ENCODE measurements at regions not wholly inside any gene's neighbourhood (a gene's known extent, or its start where the extent isn't known, plus 50 kb on each side); places are given as distances from the start of the nearest gene placed in this dataset.

DNA sequence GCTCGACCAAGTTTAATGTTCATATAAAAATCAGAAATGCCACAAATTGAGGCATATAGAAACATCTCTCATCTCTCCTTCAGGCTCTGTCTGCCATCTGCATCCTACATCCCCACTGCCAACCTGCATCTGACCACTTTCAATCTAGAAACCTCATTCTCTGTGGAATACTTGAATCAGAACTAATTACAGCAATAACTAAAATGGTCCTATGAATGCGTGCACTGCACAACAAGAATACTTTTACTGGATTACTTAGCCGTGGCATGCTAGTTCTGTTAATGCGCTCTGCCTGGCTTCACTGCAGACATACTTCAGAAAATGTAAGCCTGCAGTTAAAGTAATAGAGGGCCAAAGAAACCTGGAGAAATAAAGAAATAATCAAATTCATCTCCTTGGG, 89.8 kb upstream of the NR5A2 start:
- no peak for ATAC-seq (ENCODE audit: insufficient read depth, low FRiP score)
- DNase-seq: no peak
- Histone ChIP-seq H3K9ac (ENCODE audit: insufficient read depth in 1 of 2, low read length in 2 of 2) (no peak overlapping the region), H3K27me3 (ENCODE audit: control insufficient read depth in 3 of 3, insufficient read depth in 3 of 3, low read length in 2 of 3) (no peaks in the 10 kb centered on the region), H3K9me3 (ENCODE audit: control insufficient read depth in 4 of 4, insufficient read depth in 3 of 4, low read length in 3 of 4) (no peaks in the 10 kb centered on the region), H3K27ac (ENCODE audit: low read depth in 1 of 2, low read length in 1 of 2) (no peak overlapping the region), H3K4me1 (ENCODE audit: control insufficient read depth in 5 of 5, insufficient read depth in 5 of 5, low read length in 5 of 5) (no peaks in the 10 kb centered on the region), H3K36me3 (ENCODE audit: control insufficient read depth in 4 of 4, insufficient read depth in 4 of 4, low read length in 4 of 4) (no peaks in the 10 kb centered on the region), H3K4me3 (no peak overlapping the region)
- WGBS, 2 donors: 89 to 93% methylated on average over 4 of the region's 4 CpGs
- TF ChIP-seq CTCF (IDR thresholded peaks at IDR 0.05; ENCODE audit: control extremely low read depth, extremely low read depth): no peak

DNA sequence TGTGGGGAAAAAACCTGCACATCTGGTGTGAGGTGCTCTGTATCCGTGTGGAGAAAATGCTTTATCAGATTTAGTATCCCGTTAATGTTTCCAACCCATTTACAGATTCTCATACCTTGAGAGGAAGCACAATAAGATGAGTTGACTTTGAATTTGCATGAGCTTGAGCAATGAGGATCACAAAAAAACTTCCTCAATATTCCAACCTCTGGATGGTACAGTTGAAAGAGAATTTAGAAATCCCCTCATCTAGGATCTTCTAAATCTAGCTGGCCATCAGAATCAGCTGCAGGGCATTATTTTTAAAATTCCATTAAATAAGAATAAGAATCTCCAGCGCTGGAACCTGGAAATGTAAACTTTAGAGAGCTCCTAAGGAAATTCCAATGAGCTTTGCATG, 82.5 kb upstream of the NR5A2 start:
- H3K27ac ChIP-seq (ENCODE audit: low read depth in 1 of 2, low read length in 1 of 2): no peak overlapping the region
- no peaks in the 10 kb centered on the region for H3K9me3 ChIP-seq (ENCODE audit: control insufficient read depth in 4 of 4, insufficient read depth in 3 of 4, low read length in 3 of 4)
- no peak for ATAC-seq (ENCODE audit: insufficient read depth, low FRiP score)
- H3K9ac ChIP-seq (ENCODE audit: insufficient read depth in 1 of 2, low read length in 2 of 2): no peak overlapping the region
- no peak overlapping the region for H3K4me3 ChIP-seq
- H3K27me3 ChIP-seq (ENCODE audit: control insufficient read depth in 3 of 3, insufficient read depth in 3 of 3, low read length in 2 of 3): no peaks in the 10 kb centered on the region
- no peaks in the 10 kb centered on the region for H3K4me1 ChIP-seq (ENCODE audit: control insufficient read depth in 5 of 5, insufficient read depth in 5 of 5, low read length in 5 of 5)
- 75 to 92% methylated on average over 3 of the region's 3 CpGs for WGBS, 2 donors
- no peak for DNase-seq
- no peak for TF ChIP-seq CTCF (IDR thresholded peaks at IDR 0.05; ENCODE audit: control extremely low read depth, extremely low read depth)
- H3K36me3 ChIP-seq (ENCODE audit: control insufficient read depth in 4 of 4, insufficient read depth in 4 of 4, low read length in 4 of 4): no peaks in the 10 kb centered on the region

DNA sequence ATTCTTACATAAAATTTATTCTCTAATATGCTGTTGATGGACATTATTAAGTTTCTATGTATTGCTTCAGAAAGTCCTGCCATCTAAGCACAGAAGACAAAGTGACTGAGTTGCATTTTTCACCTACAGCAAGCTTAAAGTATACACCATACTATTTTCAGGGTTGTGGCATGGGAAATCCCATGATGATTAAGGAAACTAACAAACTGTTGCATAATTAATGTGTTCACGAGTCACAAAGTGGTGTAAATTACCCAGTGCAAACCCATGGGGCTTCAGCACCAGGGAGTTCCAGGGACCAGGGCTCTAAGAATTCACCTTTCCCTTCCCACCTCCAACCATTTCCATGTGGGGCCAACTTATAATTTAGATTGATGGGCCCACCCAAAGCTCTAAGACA, 81.9 kb upstream of the NR5A2 start:
- Histone ChIP-seq H3K27me3 (ENCODE audit: control insufficient read depth in 3 of 3, insufficient read depth in 3 of 3, low read length in 2 of 3) (no peaks in the 10 kb centered on the region), H3K36me3 (ENCODE audit: control insufficient read depth in 4 of 4, insufficient read depth in 4 of 4, low read length in 4 of 4) (no peaks in the 10 kb centered on the region), H3K9ac (ENCODE audit: insufficient read depth in 1 of 2, low read length in 2 of 2) (no peak overlapping the region), H3K9me3 (ENCODE audit: control insufficient read depth in 4 of 4, insufficient read depth in 3 of 4, low read length in 3 of 4) (no peaks in the 10 kb centered on the region), H3K4me3 (no peak overlapping the region), H3K27ac (ENCODE audit: low read depth in 1 of 2, low read length in 1 of 2) (no peak overlapping the region), H3K4me1 (ENCODE audit: control insufficient read depth in 5 of 5, insufficient read depth in 5 of 5, low read length in 5 of 5) (no peaks in the 10 kb centered on the region)
- DNase-seq (no peak), ATAC-seq (ENCODE audit: insufficient read depth, low FRiP score) (no peak)
- TF ChIP-seq CTCF (IDR thresholded peaks at IDR 0.05; ENCODE audit: control extremely low read depth, extremely low read depth): no peak
- 20 to 45% methylated on average over 1 of the region's 1 CpG for WGBS, 2 donors

Measured in lung (tissue), 11 donors.